ENCODE measurements at regions not wholly inside any gene's neighbourhood (a gene's known extent, or its start where the extent isn't known, plus 50 kb on each side); places are given as distances from the start of the nearest gene placed in this dataset.

GRCh38 chr2:56889738-56890137 is 705.9 kb downstream of the CCDC85A start:
- H3K9me3 Mint-ChIP-seq (ENCODE audit: unreplicated experiment) = no peaks in the 10 kb centered on the region
- H3K27ac Mint-ChIP-seq (ENCODE audit: unreplicated experiment) = no peak overlapping the region
- H3K36me3 Mint-ChIP-seq (ENCODE audit: unreplicated experiment) = no peaks in the 10 kb centered on the region
- no peaks in the 10 kb centered on the region for H3K4me1 Mint-ChIP-seq (ENCODE audit: unreplicated experiment)
- peaks cover 17% of the 10 kb centered on the region for H3K27me3 Mint-ChIP-seq (ENCODE audit: unreplicated experiment)
- DNase-seq (ENCODE audit: extremely low spot score, unreplicated experiment) = no peak
- H3K4me3 Mint-ChIP-seq (ENCODE audit: unreplicated experiment) = no peak overlapping the region
- TF ChIP-seq CTCF (IDR thresholded peaks at IDR 0.05) = no peak

GRCh38 chr2:56892382-56892781 is 708.6 kb downstream of the CCDC85A start:
- Mint-ChIP-seq H3K9me3 (ENCODE audit: unreplicated experiment) (no peaks in the 10 kb centered on the region), H3K27ac (ENCODE audit: unreplicated experiment) (no peak overlapping the region), H3K27me3 (ENCODE audit: unreplicated experiment) (peaks cover 19% of the 10 kb centered on the region), H3K4me1 (ENCODE audit: unreplicated experiment) (no peaks in the 10 kb centered on the region), H3K36me3 (ENCODE audit: unreplicated experiment) (no peaks in the 10 kb centered on the region), H3K4me3 (ENCODE audit: unreplicated experiment) (no peak overlapping the region)
- DNase-seq (ENCODE audit: extremely low spot score, unreplicated experiment) = no peak
- TF ChIP-seq CTCF (IDR thresholded peaks at IDR 0.05) = no peak

- Mint-ChIP-seq H3K4me1 (ENCODE audit: unreplicated experiment) (no peaks in the 10 kb centered on the region), H3K27ac (ENCODE audit: unreplicated experiment) (no peak overlapping the region), H3K36me3 (ENCODE audit: unreplicated experiment) (no peaks in the 10 kb centered on the region), H3K4me3 (ENCODE audit: unreplicated experiment) (no peak overlapping the region), H3K9me3 (ENCODE audit: unreplicated experiment) (peaks cover 1% of the 10 kb centered on the region), H3K27me3 (ENCODE audit: unreplicated experiment) (peaks cover 14% of the 10 kb centered on the region)
- TF ChIP-seq CTCF (IDR thresholded peaks at IDR 0.05) = no peak
- no peak for DNase-seq (ENCODE audit: extremely low spot score, unreplicated experiment)
Measured at GRCh38 chr2:56898986-56899385, 715.2 kb downstream of the CCDC85A start.

- DNase-seq (ENCODE audit: extremely low spot score, unreplicated experiment) = no peak
- H3K4me1 Mint-ChIP-seq (ENCODE audit: unreplicated experiment) = no peaks in the 10 kb centered on the region
- no peak for TF ChIP-seq CTCF (IDR thresholded peaks at IDR 0.05)
- H3K4me3 Mint-ChIP-seq (ENCODE audit: unreplicated experiment) = no peak overlapping the region
- no peaks in the 10 kb centered on the region for H3K36me3 Mint-ChIP-seq (ENCODE audit: unreplicated experiment)
- peaks cover 8% of the 10 kb centered on the region for H3K27me3 Mint-ChIP-seq (ENCODE audit: unreplicated experiment)
- H3K9me3 Mint-ChIP-seq (ENCODE audit: unreplicated experiment) = peaks cover 10% of the 10 kb centered on the region
- H3K27ac Mint-ChIP-seq (ENCODE audit: unreplicated experiment) = no peak overlapping the region
Measured at GRCh38 chr2:56912490-56912889, 728.7 kb downstream of the CCDC85A start.

- DNase-seq (ENCODE audit: extremely low spot score, unreplicated experiment) = no peak
- Mint-ChIP-seq H3K4me1 (ENCODE audit: unreplicated experiment) (no peaks in the 10 kb centered on the region), H3K9me3 (ENCODE audit: unreplicated experiment) (peaks cover 10% of the 10 kb centered on the region), H3K4me3 (ENCODE audit: unreplicated experiment) (no peak overlapping the region), H3K27me3 (ENCODE audit: unreplicated experiment) (peaks cover 9% of the 10 kb centered on the region), H3K36me3 (ENCODE audit: unreplicated experiment) (no peaks in the 10 kb centered on the region), H3K27ac (ENCODE audit: unreplicated experiment) (no peak overlapping the region)
- no peak for TF ChIP-seq CTCF (IDR thresholded peaks at IDR 0.05)
Measured at GRCh38 chr2:56918790-56919189, 735.0 kb downstream of the CCDC85A start.
